Cardiac fibroblast (primary cell): ENCODE measurements at regions not wholly inside any gene's neighbourhood (a gene's known extent, or its start where the extent isn't known, plus 50 kb on each side); places are given as distances from the start of the nearest gene placed in this dataset.

Experiments
- DNase-seq, 2 donors: peaks; one replicate each; pipeline versions ENCODE4 v3.0.0 to v3.0.0-alpha.2; 2010; ENCODE audit warnings: low read depth in 2 of 2
- H3K4me3 ChIP-seq, 2 donors: replicated peaks in 1 of 2; 1 replicate in 1 of 2; 2 replicates in 1 of 2; pipeline ENCODE4 v1.5.1; 2011; ENCODE audit warnings: low read depth in 2 of 2, low read length in 2 of 2, mild to moderate bottlenecking in 2 of 2, moderate library complexity in 1 of 2
- TF ChIP-seq, protein P1 (sequence below): IDR thresholded peaks from one replicate; pipeline ENCODE4 v1.5.1; 2011; ENCODE audit warnings: low read depth, mild to moderate bottlenecking, low read length, inconsistent platforms

DNA sequence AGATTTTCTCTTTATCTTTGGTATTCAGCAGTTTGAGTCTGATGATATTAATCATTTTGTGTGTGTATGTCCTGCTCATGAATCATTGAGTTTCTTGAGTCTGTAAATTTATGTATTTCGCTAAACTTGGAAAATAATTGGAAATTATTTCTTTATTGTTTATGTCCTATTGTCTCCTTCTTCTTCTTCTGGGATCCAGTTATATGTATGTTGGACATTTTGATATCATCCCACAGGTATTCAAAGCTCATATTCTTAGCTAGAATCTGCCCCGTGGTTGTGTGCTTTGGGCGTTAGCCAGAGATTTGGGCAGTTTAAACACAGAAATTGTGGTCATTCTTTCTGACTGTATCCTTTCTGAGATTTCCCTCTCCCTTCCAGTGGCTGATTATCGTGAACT is 243.0 kb upstream of the SPRED2 start:
- TF ChIP-seq, protein P1, sequence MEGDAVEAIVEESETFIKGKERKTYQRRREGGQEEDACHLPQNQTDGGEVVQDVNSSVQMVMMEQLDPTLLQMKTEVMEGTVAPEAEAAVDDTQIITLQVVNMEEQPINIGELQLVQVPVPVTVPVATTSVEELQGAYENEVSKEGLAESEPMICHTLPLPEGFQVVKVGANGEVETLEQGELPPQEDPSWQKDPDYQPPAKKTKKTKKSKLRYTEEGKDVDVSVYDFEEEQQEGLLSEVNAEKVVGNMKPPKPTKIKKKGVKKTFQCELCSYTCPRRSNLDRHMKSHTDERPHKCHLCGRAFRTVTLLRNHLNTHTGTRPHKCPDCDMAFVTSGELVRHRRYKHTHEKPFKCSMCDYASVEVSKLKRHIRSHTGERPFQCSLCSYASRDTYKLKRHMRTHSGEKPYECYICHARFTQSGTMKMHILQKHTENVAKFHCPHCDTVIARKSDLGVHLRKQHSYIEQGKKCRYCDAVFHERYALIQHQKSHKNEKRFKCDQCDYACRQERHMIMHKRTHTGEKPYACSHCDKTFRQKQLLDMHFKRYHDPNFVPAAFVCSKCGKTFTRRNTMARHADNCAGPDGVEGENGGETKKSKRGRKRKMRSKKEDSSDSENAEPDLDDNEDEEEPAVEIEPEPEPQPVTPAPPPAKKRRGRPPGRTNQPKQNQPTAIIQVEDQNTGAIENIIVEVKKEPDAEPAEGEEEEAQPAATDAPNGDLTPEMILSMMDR, result no peak
- DNase-seq, result no peak
- H3K4me3 ChIP-seq, result no peak overlapping the region

DNA sequence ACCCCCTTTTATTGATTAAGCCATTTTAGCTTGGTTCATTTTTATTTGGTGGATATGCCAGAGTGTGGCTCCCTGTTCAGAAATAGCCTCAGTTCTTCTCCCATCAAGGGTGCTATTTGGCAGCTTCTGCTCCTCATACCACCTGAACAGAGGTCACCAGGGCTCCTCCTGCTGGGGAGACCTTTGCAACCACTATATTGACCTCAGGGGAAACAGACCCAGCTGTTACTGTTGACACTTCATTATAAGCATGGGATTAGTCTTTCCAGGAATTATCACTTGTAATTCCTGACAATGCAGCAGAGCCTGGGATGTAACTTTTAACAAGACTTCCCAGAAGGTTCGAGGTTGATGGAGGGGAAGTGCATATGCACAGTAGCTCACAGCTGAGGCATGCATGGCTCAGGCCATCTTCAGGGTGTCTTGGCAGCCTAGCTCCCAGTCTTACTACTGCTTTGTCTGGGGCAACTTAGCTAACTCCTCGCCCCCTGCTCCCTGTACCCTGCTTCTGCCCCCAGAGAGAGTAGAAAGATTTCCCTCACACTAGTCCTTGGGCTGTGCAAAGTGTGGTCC is 239.4 kb upstream of the SPRED2 start:
- TF ChIP-seq, protein P1, result no peak
- no peak overlapping the region for H3K4me3 ChIP-seq
- DNase-seq, result no peak

DNA sequence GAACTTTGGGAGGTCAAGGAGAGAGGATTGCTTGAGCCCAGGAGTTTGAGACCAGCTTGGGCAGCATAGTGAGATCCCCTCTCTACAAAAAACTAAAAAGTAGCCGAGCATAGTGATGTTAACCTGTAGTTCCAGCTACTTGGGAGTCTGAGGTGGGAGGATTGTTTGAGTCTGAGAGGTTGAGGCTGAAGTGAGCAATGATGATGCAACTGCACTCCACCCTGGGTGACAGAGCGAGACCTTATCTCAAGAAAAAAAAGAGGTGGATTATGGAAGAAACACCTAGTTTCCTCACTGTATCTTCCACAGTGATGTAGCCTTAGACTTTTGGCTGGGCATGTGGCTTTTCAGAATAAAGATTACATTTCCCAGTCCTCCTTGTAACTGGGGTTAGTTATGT is 237.2 kb upstream of the SPRED2 start:
- TF ChIP-seq, protein P1, result no peak
- no peak for DNase-seq
- H3K4me3 ChIP-seq, result no peak overlapping the region

DNA sequence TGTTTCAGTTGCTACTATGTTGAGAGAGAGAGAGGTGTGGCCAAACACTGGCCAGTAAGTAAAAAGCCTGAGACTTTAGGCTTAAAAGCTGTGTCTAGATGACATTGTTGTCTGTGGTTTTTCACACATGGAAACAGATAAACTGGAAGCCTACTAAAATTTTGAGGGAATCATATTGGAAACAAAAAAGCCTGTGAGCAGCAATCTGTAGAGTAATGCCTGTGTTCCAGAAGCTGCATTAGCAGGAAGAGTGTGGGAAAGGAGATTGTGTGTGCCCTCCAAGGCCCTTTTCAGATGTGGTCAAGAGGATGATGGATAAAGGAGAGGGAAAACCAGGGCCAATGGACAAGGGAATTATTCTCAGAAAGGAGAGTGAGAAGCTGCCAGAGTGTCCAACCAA is 236.3 kb upstream of the SPRED2 start:
- no peak for DNase-seq
- H3K4me3 ChIP-seq, result no peak overlapping the region
- TF ChIP-seq, protein P1, result no peak

DNA sequence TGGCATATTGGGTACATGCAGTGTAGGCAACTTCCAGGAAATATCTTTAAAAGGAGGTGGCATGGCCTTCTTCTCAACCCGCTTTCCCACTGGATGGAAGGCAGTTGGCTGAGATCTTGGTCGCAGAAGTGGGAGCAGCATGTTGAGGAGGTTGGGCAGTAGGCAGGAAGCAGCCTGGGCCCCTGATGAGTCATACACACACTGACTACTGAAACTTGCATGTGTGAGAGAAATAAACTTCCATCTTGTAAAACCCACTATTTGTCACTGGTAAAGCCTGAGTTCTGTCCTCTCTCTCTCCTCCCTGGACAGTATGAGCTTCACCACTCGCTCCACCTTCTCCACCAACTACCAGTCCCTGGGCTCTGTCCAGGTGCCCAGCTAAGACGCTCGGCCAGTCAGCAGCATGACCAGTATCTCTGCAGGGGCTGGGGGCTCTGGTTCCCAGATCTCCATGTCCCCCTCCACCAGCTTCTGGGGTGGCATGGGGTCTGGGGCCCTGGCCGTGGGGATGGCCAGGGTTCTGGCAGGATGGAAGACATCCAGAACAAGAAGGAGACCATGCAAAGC is 233.8 kb upstream of the SPRED2 start:
- TF ChIP-seq, protein P1, result no peak
- DNase-seq, result peak; percentile 9 to 35
- no peak overlapping the region for H3K4me3 ChIP-seq

DNA sequence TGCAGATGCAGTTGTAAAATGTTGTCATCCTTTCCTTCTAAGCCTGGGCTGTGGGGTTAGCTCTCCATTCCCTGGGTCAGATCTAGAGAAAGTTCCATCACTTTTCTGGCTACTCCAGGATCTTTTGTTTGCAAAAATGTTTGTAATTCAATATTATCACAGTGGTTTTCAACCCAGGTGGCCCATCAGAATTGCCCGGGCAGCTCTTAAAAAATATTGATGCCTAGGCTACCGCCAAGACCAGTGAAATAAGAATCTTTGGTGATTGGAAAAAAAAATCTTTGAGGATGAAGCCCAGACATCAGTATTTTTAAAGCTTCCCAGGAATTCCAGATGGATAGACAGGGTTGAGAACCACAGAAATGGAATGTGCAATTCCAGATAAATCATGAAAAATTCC is 232.5 kb upstream of the SPRED2 start:
- TF ChIP-seq, protein P1, result no peak

More for the DNA sequence above, 232.5 kb upstream of the SPRED2 start:
- no peak for DNase-seq
- H3K4me3 ChIP-seq, result no peak overlapping the region
